Myocyte (in vitro differentiated cells): ENCODE measurements at regions not wholly inside any gene's neighbourhood (a gene's known extent, or its start where the extent isn't known, plus 50 kb on each side); places are given as distances from the start of the nearest gene placed in this dataset.

ENCODE experiments used
- DNase-seq: peaks from one replicate; pipeline ENCODE4 v3.0.0-alpha.2; 2012; ENCODE audit warnings: low read depth

DNA sequence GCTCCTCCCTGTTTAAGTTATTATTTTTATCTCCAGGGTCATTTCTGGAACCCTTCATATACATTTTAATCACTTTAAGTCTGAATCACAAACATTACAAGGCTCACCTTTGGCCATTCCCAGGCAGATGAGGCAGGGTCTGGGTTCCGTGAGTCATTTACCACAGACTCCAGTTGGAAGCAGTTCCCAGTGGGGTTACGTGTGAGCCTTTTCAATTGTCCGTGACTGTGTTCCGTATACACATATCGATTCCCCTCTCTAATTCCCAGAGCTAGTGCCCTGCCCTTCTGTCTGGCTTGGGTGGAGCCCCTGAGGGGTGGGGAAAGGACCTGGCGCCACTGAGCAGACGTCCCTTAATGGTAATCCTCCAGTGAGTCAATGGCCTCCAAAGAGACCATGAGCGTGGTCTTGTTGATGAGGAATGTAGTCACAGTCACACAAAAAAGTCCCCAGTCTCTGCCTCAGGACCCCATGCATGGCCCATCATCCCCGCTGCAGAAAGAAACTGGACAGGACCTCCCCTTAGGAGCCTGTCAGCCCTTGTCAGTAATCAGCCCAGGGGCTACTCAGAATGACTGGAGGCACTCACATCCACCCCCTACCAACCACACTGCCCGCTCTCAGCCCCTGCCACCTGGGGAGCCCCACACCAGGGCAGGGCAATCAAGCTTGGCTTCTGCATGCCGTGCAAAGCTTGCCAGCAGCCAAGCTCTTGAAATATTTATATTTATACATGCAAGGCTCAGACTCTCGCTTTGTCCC is 144.4 kb downstream of the ZIC5 start:
- DNase-seq = no peak

DNA sequence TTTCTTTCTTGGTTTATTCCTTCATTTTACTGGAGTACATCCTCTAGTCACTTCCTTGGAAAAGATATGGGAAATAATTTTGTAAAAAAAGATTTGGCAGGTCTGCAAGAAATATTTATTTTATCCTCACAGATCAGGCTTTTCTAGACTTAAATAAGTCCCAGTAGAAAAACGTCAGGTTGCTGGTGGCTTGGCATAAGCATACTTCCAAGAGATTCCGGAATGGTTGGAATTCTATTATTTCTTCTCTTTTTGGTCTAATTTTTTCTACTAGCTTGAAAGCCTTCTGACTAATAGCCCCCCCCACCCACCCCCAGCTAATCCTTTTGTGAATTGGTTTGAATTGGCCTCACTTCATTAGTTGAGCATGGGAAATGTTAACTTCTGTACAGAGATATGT is 147.6 kb downstream of the ZIC5 start:
- DNase-seq = no peak

DNA sequence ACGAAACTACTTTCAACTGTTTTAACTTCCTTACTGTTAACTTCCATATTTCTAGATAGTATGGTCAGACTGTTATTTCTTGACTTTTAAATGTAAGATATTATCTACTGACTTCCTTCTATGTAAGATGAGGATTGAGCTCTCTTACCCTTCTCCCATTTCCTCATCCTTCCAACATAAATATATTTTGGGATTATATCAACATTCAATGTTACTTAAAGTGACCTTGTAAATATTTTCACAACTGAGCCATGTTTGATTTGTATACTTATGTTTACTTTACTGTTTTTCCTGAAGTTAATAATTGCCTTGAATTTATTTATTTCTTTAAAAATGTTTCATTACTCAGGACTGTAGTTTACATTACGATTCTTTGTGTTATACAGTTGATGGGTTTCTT is 148.7 kb downstream of the ZIC5 start:
- DNase-seq = no peak

DNA sequence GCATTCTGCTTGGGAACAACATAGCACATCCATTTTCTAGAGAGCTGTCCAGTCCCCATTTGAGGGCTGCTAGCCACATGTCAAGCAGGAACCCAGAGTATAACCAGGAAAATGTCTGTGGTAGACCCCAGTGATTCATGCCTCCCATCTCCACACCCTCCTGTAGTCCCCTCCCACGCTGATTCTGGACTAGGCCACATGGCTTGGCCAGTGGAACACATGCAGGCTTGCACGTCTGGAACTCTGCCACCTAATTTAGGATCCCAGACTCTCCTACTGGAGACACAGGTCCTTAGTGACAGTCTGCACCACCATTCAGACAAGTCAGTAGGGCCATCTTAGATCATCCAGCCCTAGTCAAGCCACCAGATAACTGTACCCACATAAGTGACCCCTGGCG is 149.8 kb downstream of the ZIC5 start:
- peak; percentile 59 for DNase-seq

DNA sequence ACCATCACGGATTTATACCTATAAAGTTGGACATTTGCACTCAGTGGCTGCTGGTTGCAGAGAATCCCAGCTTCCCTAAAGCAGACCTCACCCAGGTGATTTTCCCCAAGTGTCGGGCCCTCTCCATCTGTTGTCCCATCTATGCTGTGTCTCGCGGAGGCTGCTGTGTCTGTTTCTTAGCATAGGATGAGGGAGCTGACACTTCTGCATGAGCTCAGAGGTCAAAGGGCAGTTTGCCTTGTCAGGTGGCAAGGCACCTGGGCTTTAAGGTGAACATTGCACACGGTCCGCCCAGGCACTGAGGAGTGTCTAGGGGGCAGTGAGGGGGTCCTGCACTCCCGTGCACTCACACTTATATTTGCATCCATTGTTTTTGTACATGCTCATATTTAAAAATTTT is 151.6 kb downstream of the ZIC5 start:
- DNase-seq = no peak

DNA sequence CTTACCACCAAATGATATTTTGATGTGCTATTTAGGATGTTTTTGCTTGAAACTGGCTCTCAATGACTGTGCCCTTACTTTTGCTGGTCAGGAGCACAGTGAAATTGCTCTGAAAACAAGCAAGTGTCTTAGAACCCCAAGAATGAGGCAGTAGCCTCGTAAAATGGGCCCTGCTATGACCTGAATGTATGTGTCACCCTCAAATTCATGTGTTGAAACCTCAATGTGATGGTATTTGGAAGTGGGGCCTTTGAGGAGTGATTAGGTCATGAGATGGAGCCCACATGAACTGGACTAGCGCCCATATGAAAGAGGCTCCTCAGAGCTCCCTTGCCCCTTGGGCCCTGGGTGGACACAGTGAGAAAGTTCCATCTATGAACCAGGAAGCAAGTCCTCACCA is 155.2 kb downstream of the ZIC5 start:
- DNase-seq = no peak

DNA sequence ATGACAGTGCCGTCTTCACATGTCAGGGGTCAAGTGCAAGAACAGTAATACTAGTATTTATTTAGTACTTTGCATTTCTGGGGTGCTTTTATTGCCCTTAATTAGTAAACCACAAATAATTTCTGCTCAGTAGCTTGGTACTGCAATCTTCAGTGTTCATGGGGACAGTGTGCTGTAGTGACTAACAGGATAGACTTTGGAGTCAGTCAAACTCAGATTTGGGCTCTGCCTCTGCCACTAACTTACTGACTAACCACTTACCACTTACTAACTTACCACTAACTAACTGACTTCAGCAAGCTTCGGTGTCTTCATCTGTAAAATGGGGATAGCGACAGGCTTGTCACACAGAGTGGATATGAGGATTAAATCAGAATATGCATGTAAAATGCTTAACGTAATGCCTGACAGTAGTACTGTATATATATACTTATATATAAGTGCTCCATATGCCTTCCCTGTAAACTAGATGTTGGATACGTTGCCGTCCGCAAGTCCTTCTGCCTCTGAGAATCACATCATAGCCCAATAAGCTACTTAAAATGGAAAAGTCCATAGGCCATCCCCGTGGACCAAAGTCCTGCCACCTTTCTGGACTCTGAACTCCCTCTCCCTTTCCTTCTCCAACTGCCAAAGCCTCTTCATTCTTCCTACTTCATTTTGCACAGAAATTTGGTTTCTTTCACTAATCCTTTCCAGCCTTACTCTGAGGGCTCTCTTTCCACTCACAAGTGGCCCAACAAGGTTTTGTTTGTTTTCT is 158.1 kb downstream of the ZIC5 start:
- DNase-seq = no peak

DNA sequence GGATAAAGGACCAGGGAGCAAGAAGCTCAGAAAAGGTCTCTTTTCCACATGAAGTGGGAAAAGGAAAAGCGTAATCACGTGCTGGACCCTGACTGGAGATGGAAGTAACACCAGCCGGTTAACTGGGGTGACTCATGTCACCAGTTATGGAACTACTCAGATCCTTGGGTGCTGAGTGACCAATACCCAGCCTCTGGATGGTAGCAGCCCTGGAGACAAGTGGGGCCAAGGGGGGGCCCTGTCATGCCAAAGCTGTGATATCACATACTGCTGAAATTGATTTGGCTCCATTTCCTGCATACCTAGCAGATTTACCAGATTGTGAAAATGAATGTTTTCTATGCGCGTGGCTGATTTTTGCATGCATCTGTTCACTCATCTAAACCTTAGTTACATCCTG is 158.9 kb downstream of the ZIC5 start:
- peak; percentile 33 for DNase-seq

DNA sequence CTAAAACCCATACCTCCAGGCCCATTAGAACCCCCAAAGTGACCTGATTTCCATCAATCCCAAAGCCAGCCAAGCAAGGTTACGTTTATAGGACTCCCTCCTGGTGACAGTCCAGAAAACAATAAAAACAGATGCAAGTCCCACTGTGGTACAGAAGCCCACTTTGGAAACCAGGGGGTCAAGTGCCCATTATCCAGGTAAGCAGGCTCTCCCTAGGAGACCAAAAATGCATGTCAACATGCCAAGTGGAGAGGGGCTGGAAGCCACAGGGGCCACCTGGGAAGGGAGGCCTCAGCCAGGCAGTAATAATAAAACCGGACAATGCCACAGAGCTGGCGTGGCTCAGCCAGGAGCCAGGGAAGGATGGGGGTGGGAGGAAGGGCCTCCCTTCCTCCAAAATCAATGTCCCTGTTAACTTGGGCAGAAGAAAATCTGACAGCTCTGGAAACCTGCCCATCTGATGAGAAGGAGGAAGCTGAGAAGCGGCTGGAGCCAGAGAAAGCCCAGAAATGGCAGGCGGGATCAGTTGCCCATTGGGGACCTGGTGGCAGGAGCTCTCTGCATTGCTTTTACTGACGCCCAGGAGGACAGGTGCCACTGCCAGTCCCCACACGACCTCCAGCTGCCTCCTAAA is 160.4 kb downstream of the ZIC5 start:
- no peak for DNase-seq

DNA sequence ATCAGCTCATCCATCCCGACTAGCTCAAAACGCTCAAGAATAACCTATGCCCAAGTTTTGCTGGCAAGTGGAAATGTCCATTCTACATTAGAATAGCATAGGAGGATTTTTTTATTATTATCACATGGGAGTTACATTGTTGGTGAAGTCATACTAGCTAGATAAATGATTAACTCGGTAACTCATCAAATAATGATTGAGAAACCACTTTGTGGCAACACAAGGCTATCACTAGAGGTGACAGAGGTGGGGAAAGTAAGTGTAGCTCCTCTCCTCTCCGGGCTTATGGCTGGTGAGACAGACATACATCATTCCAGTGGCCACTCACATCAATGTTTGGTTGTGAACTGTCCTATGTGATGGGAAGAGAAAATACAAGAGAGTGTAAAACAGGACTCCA is 161.6 kb downstream of the ZIC5 start:
- DNase-seq = no peak

DNA sequence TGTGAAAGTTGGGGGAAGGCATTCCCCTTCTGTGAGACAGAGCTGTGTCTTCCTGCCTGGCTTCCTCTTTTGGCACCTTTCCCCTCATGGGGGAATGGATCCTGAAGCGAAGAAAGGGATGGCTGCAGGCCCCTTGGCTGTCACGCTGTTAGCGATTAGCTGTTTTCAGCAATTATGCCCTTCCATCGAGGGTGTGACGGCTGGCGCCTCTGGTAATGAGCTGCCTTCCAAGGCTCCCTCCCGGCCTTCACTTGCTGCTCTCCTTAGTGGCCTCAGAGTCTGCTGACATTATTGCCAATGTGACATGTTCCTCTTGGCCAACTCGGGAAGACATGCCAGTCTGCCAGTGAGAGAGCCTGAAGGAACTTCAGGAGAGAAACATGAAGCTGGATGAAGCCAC is 162.1 kb downstream of the ZIC5 start:
- DNase-seq = no peak

DNA sequence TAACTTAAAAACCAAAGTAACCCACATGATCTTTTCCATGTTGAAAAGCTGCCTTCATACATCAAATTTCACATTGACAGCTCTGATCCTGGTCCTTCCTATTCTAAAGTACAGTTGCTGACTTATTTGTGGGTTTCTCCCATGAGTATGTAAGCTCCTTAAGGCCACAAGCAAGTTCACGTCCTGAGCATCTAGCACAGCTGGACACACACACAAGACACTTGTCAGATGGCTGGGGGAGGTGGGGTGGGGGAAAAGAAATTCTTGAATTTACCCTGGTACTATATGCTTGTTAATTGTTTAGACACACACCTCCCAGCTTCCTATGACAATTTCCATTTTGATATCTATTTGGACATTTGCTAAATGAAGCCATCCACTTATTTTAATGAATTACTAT is 162.8 kb downstream of the ZIC5 start:
- no peak for DNase-seq

DNA sequence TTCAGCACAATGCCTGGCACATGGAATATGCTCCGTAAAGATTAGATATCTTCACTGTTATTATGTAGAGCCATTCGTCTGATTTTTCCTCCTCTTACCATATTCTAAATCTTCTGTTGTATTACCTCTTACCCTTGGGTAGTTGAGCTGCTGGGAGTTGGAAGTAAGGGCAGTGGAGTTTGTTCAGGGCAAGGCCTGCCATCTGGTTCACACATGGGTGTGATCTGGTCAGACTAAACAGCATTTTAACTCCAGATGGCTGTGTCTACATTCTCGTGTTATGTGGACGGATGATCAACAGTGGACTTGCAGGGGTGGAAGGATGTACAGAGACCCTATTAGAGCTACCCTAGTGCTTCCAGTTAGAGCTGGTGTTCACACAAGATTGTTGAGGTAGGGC is 164.9 kb downstream of the ZIC5 start:
- DNase-seq = no peak

DNA sequence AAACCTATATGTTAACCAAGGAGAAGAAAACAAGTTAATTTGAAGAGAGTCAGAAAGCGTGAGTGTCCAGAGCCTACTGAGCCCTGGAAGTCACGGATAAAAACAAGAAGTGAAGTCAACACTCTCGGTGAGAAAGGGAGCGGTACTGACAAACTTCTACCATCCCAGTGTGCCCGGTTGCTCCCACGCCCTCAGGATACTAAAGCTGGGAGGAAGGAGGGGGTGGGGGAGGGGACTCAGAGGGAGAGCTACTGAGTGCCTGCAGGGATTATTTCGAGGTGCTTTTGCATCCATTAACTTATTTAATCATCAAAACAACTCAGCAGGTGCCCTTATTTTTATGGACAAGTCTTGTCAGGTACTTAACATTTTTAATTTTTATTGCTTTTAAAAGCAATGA is 166.2 kb downstream of the ZIC5 start:
- no peak for DNase-seq

DNA sequence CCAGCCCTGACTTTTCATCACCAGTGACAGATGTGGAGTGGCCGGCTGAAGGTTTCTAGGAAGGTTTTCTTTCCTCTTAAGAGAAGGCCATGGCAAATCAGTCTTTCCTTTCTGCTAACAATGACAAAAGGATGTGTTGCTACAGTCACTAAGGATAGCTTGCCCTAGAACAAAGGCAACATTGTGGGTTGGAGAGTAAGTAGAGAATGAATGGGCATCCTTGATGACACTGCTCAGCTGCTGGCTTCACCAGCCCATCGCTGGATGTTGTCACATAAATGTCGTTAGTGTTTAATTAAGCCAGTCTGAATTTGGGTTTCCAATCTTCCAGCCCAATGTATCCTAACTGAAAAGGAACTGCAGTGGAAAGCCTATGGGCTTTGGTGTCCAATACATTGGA is 168.4 kb downstream of the ZIC5 start:
- no peak for DNase-seq

DNA sequence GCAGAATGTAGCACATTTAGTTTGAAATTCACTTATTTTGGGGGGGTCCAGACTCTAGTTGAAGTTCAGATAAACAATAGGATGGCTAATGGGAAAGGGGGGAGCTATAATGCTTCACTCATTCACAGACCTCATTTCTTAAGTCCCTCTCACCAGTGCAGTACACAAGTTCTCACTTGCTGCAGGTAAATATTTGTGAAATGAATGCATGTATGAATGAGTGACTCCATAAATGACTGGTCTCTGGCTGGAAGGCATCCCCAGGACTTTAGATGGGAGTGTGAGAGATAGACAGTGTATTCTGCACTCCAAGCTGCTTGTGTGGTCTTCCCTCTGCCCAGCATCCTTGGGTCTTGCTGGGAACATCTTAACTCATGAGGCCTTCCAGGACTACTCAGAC is 169.2 kb downstream of the ZIC5 start:
- no peak for DNase-seq

DNA sequence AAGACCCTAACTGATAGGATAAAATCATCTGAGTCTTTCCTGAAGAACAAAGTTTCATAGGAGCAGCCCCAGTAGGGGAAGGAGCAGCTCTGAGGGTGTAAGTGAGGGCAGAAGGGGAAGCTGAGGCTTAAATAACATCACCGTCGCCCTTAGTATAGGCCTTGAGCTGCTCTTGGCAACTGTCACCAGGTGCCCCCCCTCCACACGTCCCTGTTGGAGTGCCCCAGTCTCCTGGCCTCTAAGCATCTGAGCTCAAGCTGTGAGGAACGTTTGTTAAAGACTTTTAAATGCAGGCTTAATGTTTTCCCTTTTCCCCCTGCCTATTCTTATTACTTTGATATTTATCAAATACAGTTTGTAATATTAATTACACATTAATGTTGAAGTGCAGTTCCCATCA is 170.6 kb downstream of the ZIC5 start:
- no peak for DNase-seq

DNA sequence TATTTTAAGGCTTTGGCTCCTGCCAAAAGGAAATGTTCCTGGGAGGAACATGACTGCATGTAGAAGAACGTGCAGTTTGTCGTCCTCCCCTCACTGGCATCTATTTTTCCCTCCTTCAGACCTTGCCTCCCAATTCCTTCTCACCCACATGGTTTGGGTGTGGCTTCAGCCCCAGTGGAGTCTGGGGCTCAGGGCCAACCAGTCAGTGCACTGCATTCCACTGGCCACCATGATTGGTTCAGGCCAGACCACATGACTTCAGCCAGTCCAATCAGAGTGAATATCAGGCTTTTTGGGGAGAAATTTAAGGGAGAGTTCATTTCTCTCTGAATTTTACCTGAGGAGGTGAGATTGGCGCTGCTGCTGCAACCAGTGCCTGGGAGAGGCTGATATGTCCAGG is 171.6 kb downstream of the ZIC5 start:
- DNase-seq = no peak

DNA sequence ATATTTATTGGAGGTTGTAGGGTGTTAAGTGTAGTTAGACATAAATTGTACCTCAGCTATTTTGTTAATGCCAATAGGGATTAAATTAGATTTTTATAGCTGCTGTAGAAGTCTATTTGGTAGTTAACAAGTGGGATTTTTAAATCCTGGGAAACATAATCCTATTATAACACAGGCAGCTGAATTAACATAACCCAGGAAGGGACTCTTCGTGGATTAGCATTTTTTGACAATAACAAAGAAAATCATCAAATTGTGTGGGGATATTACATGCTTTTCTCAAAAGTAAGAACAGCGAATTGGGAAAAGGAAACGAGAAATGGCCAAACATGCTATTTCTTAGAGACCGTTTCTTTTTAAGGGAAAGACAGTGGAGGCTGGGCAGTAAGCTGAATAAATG is 172.8 kb downstream of the ZIC5 start:
- DNase-seq = no peak

DNA sequence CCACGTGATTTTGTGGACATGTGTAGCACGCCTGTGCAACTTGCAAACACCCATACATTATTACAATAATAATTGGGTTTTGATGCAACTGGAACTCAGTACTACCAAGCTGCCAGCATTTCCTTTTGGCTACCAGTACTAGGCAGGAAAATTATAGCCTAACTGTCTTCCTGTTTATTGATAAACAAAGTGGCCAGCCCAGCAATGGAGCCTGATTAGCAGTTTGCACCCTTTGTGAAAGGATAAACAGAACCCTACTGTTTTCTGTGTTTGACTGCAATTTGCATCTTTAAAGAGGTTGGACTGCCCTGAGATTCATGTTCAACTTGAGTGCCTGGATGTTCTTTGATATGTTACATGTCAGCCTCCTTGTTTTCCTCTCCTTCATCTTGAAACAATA is 173.9 kb downstream of the ZIC5 start:
- no peak for DNase-seq

DNA sequence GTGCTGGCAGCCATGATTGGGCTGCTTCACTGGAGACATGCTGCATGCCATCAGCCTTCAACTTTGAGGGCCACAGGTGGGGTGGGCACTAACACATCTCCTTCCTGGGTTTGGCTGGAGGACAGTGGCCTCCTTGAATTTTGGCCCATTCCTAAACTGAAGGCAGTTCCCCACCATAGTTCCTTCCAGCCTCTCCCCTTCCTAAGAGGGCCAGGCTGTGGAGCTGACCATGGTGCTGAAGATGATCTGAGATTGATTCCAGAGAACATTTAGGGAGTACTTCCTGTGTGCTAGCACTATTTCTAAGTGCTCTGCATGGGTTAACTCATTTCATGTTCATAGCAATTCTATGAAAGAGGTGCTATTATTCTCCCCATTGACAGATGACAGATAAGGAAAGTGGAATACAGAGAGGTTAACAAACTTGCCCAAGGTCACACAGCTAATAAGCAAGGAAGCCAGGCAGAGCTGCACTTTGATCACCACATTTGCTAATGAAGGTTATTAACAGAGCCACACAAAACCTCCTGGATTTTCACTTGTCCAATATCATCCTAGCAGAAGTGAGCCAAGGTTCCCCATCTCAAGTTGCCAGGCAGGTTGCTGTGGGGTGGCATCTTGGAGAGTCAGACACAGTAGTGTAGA is 175.3 kb downstream of the ZIC5 start:
- DNase-seq = peak; percentile 74
